ENCODE measurements at regions not wholly inside any gene's neighbourhood (a gene's known extent, or its start where the extent isn't known, plus 50 kb on each side); places are given as distances from the start of the nearest gene placed in this dataset.

GRCh38 chr16:80105751-80106150, 435.0 kb upstream of the DYNLRB2 start:
- Histone ChIP-seq H3K9me3 (ENCODE audit: insufficient read depth, low read length) (no peaks in the 10 kb centered on the region), H3K4me2 (ENCODE audit: low read depth, low read length, poor library complexity, severe bottlenecking) (no peak overlapping the region), H3K27me3 (ENCODE audit: low read length) (no peaks in the 10 kb centered on the region), H4K20me1 (ENCODE audit: low read depth, low read length) (no peaks in the 10 kb centered on the region), H3K9ac (ENCODE audit: low read length) (no peak overlapping the region), H3K27ac (ENCODE audit: low read depth, low read length) (no peak overlapping the region), H3K9me2 (replicated peaks; ENCODE audit: insufficient read depth, low read length) (no peaks in the 10 kb centered on the region), H3K79me2 (ENCODE audit: insufficient read depth, low read length) (no peaks in the 10 kb centered on the region), H3K4me3 (ENCODE audit: insufficient read depth, low read length, poor library complexity, severe bottlenecking) (no peak overlapping the region), H3F3A (ENCODE audit: insufficient read depth) (no peaks in the 10 kb centered on the region), H3K36me3 (ENCODE audit: low read length) (no peaks in the 10 kb centered on the region), H2AFZ (ENCODE audit: low read depth, low read length, severe bottlenecking) (no peak overlapping the region)
- TF ChIP-seq EZH2phosphoT487 (conservative IDR thresholded peaks at IDR 0.05; ENCODE audit: low read length) (no peak), CTCF (IDR thresholded peaks at IDR 0.05; ENCODE audit: insufficient read depth, low read length, poor library complexity, severe bottlenecking) (no peak)

GRCh38 chr16:80105160-80105559, 435.6 kb upstream of the DYNLRB2 start:
- H3K4me2 ChIP-seq (ENCODE audit: low read depth, low read length, poor library complexity, severe bottlenecking) = no peak overlapping the region
- H3K79me2 ChIP-seq (ENCODE audit: insufficient read depth, low read length) = no peaks in the 10 kb centered on the region
- no peaks in the 10 kb centered on the region for H3F3A ChIP-seq (ENCODE audit: insufficient read depth)
- H3K27me3 ChIP-seq (ENCODE audit: low read length) = no peaks in the 10 kb centered on the region
- no peaks in the 10 kb centered on the region for H3K9me2 ChIP-seq (replicated peaks; ENCODE audit: insufficient read depth, low read length)
- no peak for TF ChIP-seq EZH2phosphoT487 (conservative IDR thresholded peaks at IDR 0.05; ENCODE audit: low read length)
- no peak for TF ChIP-seq CTCF (IDR thresholded peaks at IDR 0.05; ENCODE audit: insufficient read depth, low read length, poor library complexity, severe bottlenecking)
- no peaks in the 10 kb centered on the region for H3K9me3 ChIP-seq (ENCODE audit: insufficient read depth, low read length)
- H3K4me3 ChIP-seq (ENCODE audit: insufficient read depth, low read length, poor library complexity, severe bottlenecking) = no peak overlapping the region
- no peaks in the 10 kb centered on the region for H4K20me1 ChIP-seq (ENCODE audit: low read depth, low read length)
- H2AFZ ChIP-seq (ENCODE audit: low read depth, low read length, severe bottlenecking) = no peak overlapping the region
- no peaks in the 10 kb centered on the region for H3K36me3 ChIP-seq (ENCODE audit: low read length)
- no peak overlapping the region for H3K9ac ChIP-seq (ENCODE audit: low read length)
- no peak overlapping the region for H3K27ac ChIP-seq (ENCODE audit: low read depth, low read length)

DNA sequence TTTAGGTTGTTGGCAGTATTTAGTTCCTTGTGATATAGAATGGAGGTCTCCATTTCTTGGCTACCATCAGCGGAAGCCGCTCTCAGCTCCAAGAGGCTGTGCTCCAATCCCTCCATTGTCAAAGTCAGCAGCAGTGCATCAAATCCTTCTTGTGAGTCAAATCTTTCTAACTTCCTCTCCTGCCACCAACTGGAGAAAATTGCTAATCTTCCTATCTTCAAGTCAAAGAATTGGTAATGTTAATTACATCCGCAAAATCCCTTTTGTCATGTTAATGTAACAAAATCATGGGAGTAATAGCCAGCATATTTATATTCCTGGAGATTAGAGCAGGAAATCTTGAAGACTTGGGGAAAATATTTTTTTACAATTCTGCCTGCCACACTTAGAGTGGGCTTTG, 436.4 kb upstream of the DYNLRB2 start:
- H3F3A ChIP-seq (ENCODE audit: insufficient read depth) = no peaks in the 10 kb centered on the region
- H4K20me1 ChIP-seq (ENCODE audit: low read depth, low read length) = no peaks in the 10 kb centered on the region
- H3K79me2 ChIP-seq (ENCODE audit: insufficient read depth, low read length) = no peaks in the 10 kb centered on the region
- TF ChIP-seq CTCF (IDR thresholded peaks at IDR 0.05; ENCODE audit: insufficient read depth, low read length, poor library complexity, severe bottlenecking) = no peak
- no peak for TF ChIP-seq EZH2phosphoT487 (conservative IDR thresholded peaks at IDR 0.05; ENCODE audit: low read length)
- no peak overlapping the region for H2AFZ ChIP-seq (ENCODE audit: low read depth, low read length, severe bottlenecking)
- no peaks in the 10 kb centered on the region for H3K9me2 ChIP-seq (replicated peaks; ENCODE audit: insufficient read depth, low read length)
- H3K9ac ChIP-seq (ENCODE audit: low read length) = no peak overlapping the region
- H3K4me2 ChIP-seq (ENCODE audit: low read depth, low read length, poor library complexity, severe bottlenecking) = no peak overlapping the region
- no peaks in the 10 kb centered on the region for H3K27me3 ChIP-seq (ENCODE audit: low read length)
- H3K36me3 ChIP-seq (ENCODE audit: low read length) = no peaks in the 10 kb centered on the region
- no peaks in the 10 kb centered on the region for H3K9me3 ChIP-seq (ENCODE audit: insufficient read depth, low read length)
- H3K27ac ChIP-seq (ENCODE audit: low read depth, low read length) = no peak overlapping the region
- no peak overlapping the region for H3K4me3 ChIP-seq (ENCODE audit: insufficient read depth, low read length, poor library complexity, severe bottlenecking)

GRCh38 chr16:80103463-80103862, 437.3 kb upstream of the DYNLRB2 start:
- Histone ChIP-seq H2AFZ (ENCODE audit: low read depth, low read length, severe bottlenecking) (no peak overlapping the region), H3K9me2 (replicated peaks; ENCODE audit: insufficient read depth, low read length) (no peaks in the 10 kb centered on the region), H4K20me1 (ENCODE audit: low read depth, low read length) (no peaks in the 10 kb centered on the region), H3K36me3 (ENCODE audit: low read length) (no peaks in the 10 kb centered on the region), H3K4me2 (ENCODE audit: low read depth, low read length, poor library complexity, severe bottlenecking) (no peak overlapping the region), H3K9ac (ENCODE audit: low read length) (no peak overlapping the region), H3K79me2 (ENCODE audit: insufficient read depth, low read length) (no peaks in the 10 kb centered on the region), H3F3A (ENCODE audit: insufficient read depth) (no peaks in the 10 kb centered on the region), H3K27ac (ENCODE audit: low read depth, low read length) (no peak overlapping the region), H3K27me3 (ENCODE audit: low read length) (no peaks in the 10 kb centered on the region), H3K9me3 (ENCODE audit: insufficient read depth, low read length) (no peaks in the 10 kb centered on the region), H3K4me3 (ENCODE audit: insufficient read depth, low read length, poor library complexity, severe bottlenecking) (no peak overlapping the region)
- TF ChIP-seq EZH2phosphoT487 (conservative IDR thresholded peaks at IDR 0.05; ENCODE audit: low read length) (no peak), CTCF (IDR thresholded peaks at IDR 0.05; ENCODE audit: insufficient read depth, low read length, poor library complexity, severe bottlenecking) (no peak)

Data from SU-DHL-6 (cell line).